Body of pancreas (tissue), 4 donors: ENCODE measurements at regions not wholly inside any gene's neighbourhood (a gene's known extent, or its start where the extent isn't known, plus 50 kb on each side); places are given as distances from the start of the nearest gene placed in this dataset.
"Not testable (repeated sequence)": the region's sequence is repeated elsewhere in the genome, so short reads cannot be mapped to it uniquely, and the experiment has no call there.

Experiments used
- POLR2A ChIP-seq, 3 donors: fragments of 450-650 bp; IDR thresholded peaks; one replicate each; pipeline ENCODE4 v1.6.1; 2016; ENCODE audit warnings: antibody characterized with exemption in 3 of 3, mild to moderate bottlenecking in 2 of 3
- TF ChIP-seq, protein P1 (sequence below), 7 experiments: fragments of 450-650 bp in 4 of 7; fragments of 200-600 bp in 3 of 7; sonication (generic) in 3 of 7; IDR thresholded peaks; one replicate each; pipeline ENCODE4 v1.5.1; 2016 to 2019; ENCODE audit warnings: antibody characterized with exemption in 7 of 7

DNA sequence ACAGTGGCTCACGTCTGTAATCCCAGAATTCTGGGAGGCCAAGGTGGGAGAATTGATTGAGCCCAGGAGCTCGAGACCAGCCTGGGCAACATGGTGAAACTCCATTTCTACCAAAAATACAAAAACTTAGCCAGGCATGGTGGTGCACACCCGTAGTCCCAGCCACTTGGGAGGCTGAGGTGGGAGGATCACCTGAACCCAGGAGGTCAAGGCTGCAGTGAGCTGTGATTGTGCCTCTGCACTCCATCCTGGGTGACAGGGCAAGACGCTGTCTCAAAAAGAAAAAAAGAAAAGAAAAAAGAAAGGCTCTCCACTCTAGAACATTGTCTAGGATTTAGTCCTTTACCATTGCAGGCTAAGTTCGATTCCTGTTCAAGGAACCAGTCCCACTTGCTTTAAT is 94.4 kb downstream of the MOGAT1 start:
- TF ChIP-seq, protein P1, sequence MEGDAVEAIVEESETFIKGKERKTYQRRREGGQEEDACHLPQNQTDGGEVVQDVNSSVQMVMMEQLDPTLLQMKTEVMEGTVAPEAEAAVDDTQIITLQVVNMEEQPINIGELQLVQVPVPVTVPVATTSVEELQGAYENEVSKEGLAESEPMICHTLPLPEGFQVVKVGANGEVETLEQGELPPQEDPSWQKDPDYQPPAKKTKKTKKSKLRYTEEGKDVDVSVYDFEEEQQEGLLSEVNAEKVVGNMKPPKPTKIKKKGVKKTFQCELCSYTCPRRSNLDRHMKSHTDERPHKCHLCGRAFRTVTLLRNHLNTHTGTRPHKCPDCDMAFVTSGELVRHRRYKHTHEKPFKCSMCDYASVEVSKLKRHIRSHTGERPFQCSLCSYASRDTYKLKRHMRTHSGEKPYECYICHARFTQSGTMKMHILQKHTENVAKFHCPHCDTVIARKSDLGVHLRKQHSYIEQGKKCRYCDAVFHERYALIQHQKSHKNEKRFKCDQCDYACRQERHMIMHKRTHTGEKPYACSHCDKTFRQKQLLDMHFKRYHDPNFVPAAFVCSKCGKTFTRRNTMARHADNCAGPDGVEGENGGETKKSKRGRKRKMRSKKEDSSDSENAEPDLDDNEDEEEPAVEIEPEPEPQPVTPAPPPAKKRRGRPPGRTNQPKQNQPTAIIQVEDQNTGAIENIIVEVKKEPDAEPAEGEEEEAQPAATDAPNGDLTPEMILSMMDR (IDR thresholded peaks at IDR 0.05), result not testable (repeated sequence)
- TF ChIP-seq POLR2A (IDR thresholded peaks at IDR 0.05), result not testable (repeated sequence)
